ENCODE measurements at regions not wholly inside any gene's neighbourhood (a gene's known extent, or its start where the extent isn't known, plus 50 kb on each side); places are given as distances from the start of the nearest gene placed in this dataset.

GRCh38 chr3:5426094-5426883 is 238.8 kb downstream of the EDEM1 start (continued):
- TF ChIP-seq ZBTB40 (IDR thresholded peaks at IDR 0.05): no peak
- TF ChIP-seq ZBTB40 (CRISPR knock-in tag; IDR thresholded peaks at IDR 0.05): no peak
- TF ChIP-seq JUN (IDR thresholded peaks at IDR 0.05; ENCODE audit: borderline replicate concordance, low read depth, low read length): peak; percentile 36; the same call in 1 of the 2 replicates
- no peak for TF ChIP-seq JUN (CRISPR knock-in tag; IDR thresholded peaks at IDR 0.05; ENCODE audit: borderline replicate concordance)
- 0 out of 2 replicates have a peak, but pooled peaks have one; percentile 25 for TF ChIP-seq SMAD3 (CRISPR knock-in tag; conservative IDR thresholded peaks at IDR 0.05)
- TF ChIP-seq ZNF384 (IDR thresholded peaks at IDR 0.05; ENCODE audit: low read depth, low read length): 0 out of 2 replicates have a peak, but pooled peaks have one; percentile 29
- peak; percentile 11; the same call in 1 of the 2 replicates for TF ChIP-seq TCF3 (CRISPR knock-in tag; IDR thresholded peaks at IDR 0.05)
- TF ChIP-seq ZNF717 (CRISPR knock-in tag; IDR thresholded peaks at IDR 0.05): no peak
- TF ChIP-seq CREB3 (tag; conservative IDR thresholded peaks at IDR 0.05; ENCODE audit: low read depth): no peak
- peak; percentile 55 for TF ChIP-seq DPF2 (IDR thresholded peaks at IDR 0.05)
- TF ChIP-seq TAF1 (IDR thresholded peaks at IDR 0.05; ENCODE audit: control insufficient read depth, extremely low read depth, insufficient read depth, low read length, severe bottlenecking): no peak
- TF ChIP-seq BRD9 (IDR thresholded peaks at IDR 0.05; ENCODE audit: low read depth, partially characterized antibody): peak; percentile 99
- TF ChIP-seq SP1 (CRISPR knock-in tag; IDR thresholded peaks at IDR 0.05): peak; percentile 42; the same call in 1 of the 2 replicates
- TF ChIP-seq HDAC1 (IDR thresholded peaks at IDR 0.05): peak in 1 of 2 experiments; percentile 38; a peak in 1 of 4 replicates
- TF ChIP-seq TEAD2 (tag; IDR thresholded peaks at IDR 0.05): no peak
- peak; percentile 92 for TF ChIP-seq MAFG (tag; conservative IDR thresholded peaks at IDR 0.05)
